Trophoblast cell (in vitro differentiated cells and primary cell): ENCODE measurements at regions not wholly inside any gene's neighbourhood (a gene's known extent, or its start where the extent isn't known, plus 50 kb on each side); places are given as distances from the start of the nearest gene placed in this dataset.

Experiments
- DNase-seq, 2 donors: peaks; one replicate each; pipeline ENCODE4 v3.0.0-alpha.2; 2016
- H2AFZ ChIP-seq: 2 replicates; pipeline ENCODE4 v1.6.1; 2013; ENCODE audit warnings: low read length, moderate library complexity, mild to moderate bottlenecking; ENCODE audit not compliant: insufficient read depth, poor library complexity
- H2AK5ac ChIP-seq: 2 replicates; pipeline ENCODE4 v1.6.1; 2013; ENCODE audit warnings: mild to moderate bottlenecking, low read length
- H2BK120ac ChIP-seq: 2 replicates; pipeline ENCODE4 v1.6.1; 2013; ENCODE audit warnings: low read length, mild to moderate bottlenecking, moderate library complexity; ENCODE audit not compliant: insufficient read depth, poor library complexity
- H2BK12ac ChIP-seq: 2 replicates; pipeline ENCODE4 v1.6.1; 2013; ENCODE audit warnings: mild to moderate bottlenecking, low read length, moderate library complexity
- H2BK5ac ChIP-seq: 2 replicates; pipeline ENCODE4 v1.6.1; 2013; ENCODE audit warnings: low read length, low read depth, moderate library complexity, mild to moderate bottlenecking; ENCODE audit not compliant: poor library complexity
- H3K14ac ChIP-seq: 2 replicates; pipeline ENCODE4 v1.6.1; 2013; ENCODE audit warnings: mild to moderate bottlenecking, low read length
- H3K18ac ChIP-seq: 2 replicates; pipeline ENCODE4 v1.6.1; 2013; ENCODE audit warnings: mild to moderate bottlenecking, low read length
- H3K23ac ChIP-seq: 2 replicates; pipeline ENCODE4 v1.6.1; 2013; ENCODE audit warnings: low read length
- H3K27ac ChIP-seq: 2 replicates; pipeline ENCODE4 v1.5.1; 2013; ENCODE audit warnings: low read depth, mild to moderate bottlenecking, inconsistent platforms, low read length, moderate library complexity
- H3K27me3 ChIP-seq: 2 replicates; pipeline ENCODE4 v1.6.1; 2013; ENCODE audit warnings: inconsistent platforms, mild to moderate bottlenecking, low read length, moderate library complexity; ENCODE audit not compliant: insufficient read depth
- H3K36me3 ChIP-seq, 2 experiments: 1 replicate in 1 of 2; 2 replicates in 1 of 2; pipeline ENCODE4 v1.6.1; 2013; ENCODE audit warnings: low read length in 2 of 2, mild to moderate bottlenecking in 2 of 2, moderate library complexity in 1 of 2; ENCODE audit not compliant: insufficient read depth in 2 of 2, control insufficient read depth in 1 of 2
- H3K4ac ChIP-seq: 2 replicates; pipeline ENCODE4 v1.6.1; 2013; ENCODE audit warnings: low read depth, mild to moderate bottlenecking, low read length, moderate library complexity
- H3K4me1 ChIP-seq, 2 experiments: 1 replicate in 1 of 2; 2 replicates in 1 of 2; pipeline ENCODE4 v1.6.1; 2013; ENCODE audit warnings: low read length in 2 of 2, mild to moderate bottlenecking in 2 of 2, moderate library complexity in 1 of 2; ENCODE audit not compliant: insufficient read depth in 2 of 2, control insufficient read depth in 1 of 2
- H3K4me2 ChIP-seq: 2 replicates; pipeline ENCODE4 v1.6.1; 2013; ENCODE audit warnings: inconsistent platforms, mild to moderate bottlenecking, low read length, moderate library complexity
- H3K4me3 ChIP-seq: 2 replicates; pipeline ENCODE4 v1.5.1; 2013; ENCODE audit warnings: mild to moderate bottlenecking, low read depth, low read length, inconsistent platforms
- H3K79me1 ChIP-seq: one replicate; pipeline ENCODE4 v1.6.1; 2013; ENCODE audit warnings: low read length
- H3K79me2 ChIP-seq: 2 replicates; pipeline ENCODE4 v1.6.1; 2013; ENCODE audit warnings: low read length, mild to moderate bottlenecking; ENCODE audit not compliant: control insufficient read depth, insufficient read depth, poor library complexity
- H3K9ac ChIP-seq: 2 replicates; pipeline ENCODE4 v1.6.1; 2013; ENCODE audit warnings: mild to moderate bottlenecking, low read length
- H3K9me3 ChIP-seq: 2 replicates; pipeline ENCODE4 v1.6.1; 2013; ENCODE audit warnings: low read depth, mild to moderate bottlenecking, control low read depth, inconsistent platforms, low read length; ENCODE audit not compliant: insufficient read depth
- H4K12ac ChIP-seq: 2 replicates; pipeline ENCODE4 v1.6.1; 2013; ENCODE audit warnings: low read depth, mild to moderate bottlenecking, low read length, moderate library complexity
- H4K8ac ChIP-seq: 2 replicates; pipeline ENCODE4 v1.6.1; 2013; ENCODE audit warnings: low read depth, mild to moderate bottlenecking, low read length, moderate library complexity
- H4K91ac ChIP-seq: one replicate; pipeline ENCODE4 v1.6.1; 2013; ENCODE audit warnings: low read depth, mild to moderate bottlenecking, low read length, moderate library complexity
- WGBS: extraction: QIAGEN DNeasy Blood & Tissue Kit; methylation state at CpG from one replicate; pipeline ENCODE4 v1.1.7; 2013; ENCODE audit warnings: missing lambda C conversion rate; ENCODE audit not compliant: insufficient read length, insufficient coverage; ENCODE audit errors: extremely low coverage; 5-methylcytosine and 5-hydroxymethylcytosine counted together

DNA sequence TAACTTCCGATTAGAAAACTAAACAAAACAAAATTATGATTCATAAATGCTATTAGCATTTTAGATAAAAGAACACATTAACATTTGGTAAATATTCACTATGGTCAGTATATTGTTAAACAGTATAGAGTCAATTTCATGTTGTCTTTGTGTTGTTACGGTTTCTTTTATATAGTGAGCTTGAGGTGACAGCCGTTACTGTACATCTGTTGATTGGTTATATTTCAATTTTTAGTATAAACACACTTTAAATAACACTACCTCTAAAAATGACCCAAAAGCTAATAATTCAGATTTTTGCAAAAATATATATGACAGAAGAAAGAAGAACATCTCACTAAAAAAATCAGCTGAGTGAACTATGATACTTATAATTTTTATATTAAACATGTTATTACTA, 249.0 kb upstream of the LUZP2 start:
- Histone ChIP-seq H4K8ac (no peak overlapping the region), H3K27ac (no peak overlapping the region), H3K4me2 (no peak overlapping the region), H2AK5ac (no peak overlapping the region), H3K18ac (no peak overlapping the region), H3K23ac (no peak overlapping the region), H2BK12ac (no peak overlapping the region), H4K12ac (no peak overlapping the region), H3K4me1 (no peaks in the 10 kb centered on the region), H3K9ac (no peak overlapping the region), H3K4ac (no peak overlapping the region), H3K14ac (no peak overlapping the region), H2BK120ac (no peak overlapping the region), H3K4me3 (no peak overlapping the region), H3K36me3 (no peaks in the 10 kb centered on the region), H2BK5ac (no peak overlapping the region), H4K91ac (no peak overlapping the region), H2AFZ (no peak overlapping the region), H3K79me1 (no peaks in the 10 kb centered on the region), H3K79me2 (no peaks in the 10 kb centered on the region), H3K27me3 (no peaks in the 10 kb centered on the region), H3K9me3 (no peaks in the 10 kb centered on the region)
- WGBS: no CpG with 5 or more reads among the region's 3 CpGs
- DNase-seq: no peak

DNA sequence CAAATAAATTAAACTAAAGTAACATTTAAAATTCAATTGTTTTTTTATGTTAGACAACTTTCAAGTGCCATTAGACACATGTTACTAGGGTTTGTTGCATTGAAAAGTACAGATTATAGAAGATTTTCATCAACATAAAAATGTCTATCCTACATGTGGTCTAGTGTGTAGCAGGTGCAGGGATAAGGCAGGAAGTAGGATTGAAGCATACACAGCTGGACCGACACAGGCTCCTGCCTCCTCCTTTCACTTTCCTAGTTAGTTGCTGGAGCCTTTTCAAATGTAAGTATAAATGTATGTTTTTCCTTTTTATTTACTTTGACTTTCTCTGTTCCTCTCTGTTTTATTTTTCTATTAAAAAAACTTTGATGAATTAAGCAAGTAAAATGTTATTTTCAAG, 246.9 kb upstream of the LUZP2 start:
- Histone ChIP-seq H3K4me3 (no peak overlapping the region), H2BK5ac (no peak overlapping the region), H2BK12ac (no peak overlapping the region), H3K23ac (no peak overlapping the region), H4K12ac (no peak overlapping the region), H4K91ac (no peak overlapping the region), H3K79me2 (no peaks in the 10 kb centered on the region), H3K9me3 (no peaks in the 10 kb centered on the region), H3K4me2 (no peak overlapping the region), H2AK5ac (no peak overlapping the region), H3K36me3 (no peaks in the 10 kb centered on the region), H2AFZ (no peak overlapping the region), H4K8ac (no peak overlapping the region), H3K9ac (no peak overlapping the region), H3K27ac (no peak overlapping the region), H3K79me1 (no peaks in the 10 kb centered on the region), H3K18ac (no peak overlapping the region), H2BK120ac (no peak overlapping the region), H3K14ac (no peak overlapping the region), H3K4me1 (no peaks in the 10 kb centered on the region), H3K4ac (no peak overlapping the region), H3K27me3 (no peaks in the 10 kb centered on the region)
- DNase-seq: no peak
- WGBS: no CpG with 5 or more reads among the region's 1 CpG

DNA sequence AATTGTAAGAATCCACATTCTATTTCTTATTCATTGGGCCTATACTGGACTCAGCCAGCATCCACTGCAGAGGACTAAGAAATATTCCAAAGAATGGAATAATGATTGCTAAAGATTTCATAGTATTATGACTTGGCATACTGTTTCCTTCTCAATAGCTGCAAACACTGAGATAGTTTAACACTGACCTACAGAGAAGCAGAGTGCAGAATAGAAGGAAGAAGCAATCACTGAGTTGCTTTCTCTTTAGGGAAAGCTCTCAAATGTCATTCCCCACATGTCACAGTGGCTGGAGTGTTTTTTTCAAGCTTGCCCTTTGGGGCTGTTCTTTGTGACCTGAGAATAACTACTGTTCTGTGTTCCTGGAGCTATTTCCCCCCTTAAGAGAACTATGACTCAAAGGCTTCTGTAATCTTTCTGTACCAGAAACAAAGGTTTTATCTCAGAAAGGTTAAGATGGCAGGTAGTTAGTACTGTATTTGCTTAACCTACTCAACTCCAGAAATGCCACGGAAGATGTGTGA, 243.6 kb upstream of the LUZP2 start:
- H2AFZ ChIP-seq: no peak overlapping the region
- H3K36me3 ChIP-seq: no peaks in the 10 kb centered on the region
- H3K9ac ChIP-seq: no peak overlapping the region
- H2BK120ac ChIP-seq: no peak overlapping the region
- H2BK12ac ChIP-seq: no peak overlapping the region
- H3K14ac ChIP-seq: no peak overlapping the region
- H3K23ac ChIP-seq: no peak overlapping the region
- H2BK5ac ChIP-seq: no peak overlapping the region
- no peak overlapping the region for H3K27ac ChIP-seq
- H3K79me1 ChIP-seq: no peaks in the 10 kb centered on the region
- no peaks in the 10 kb centered on the region for H3K79me2 ChIP-seq
- no peak overlapping the region for H3K4me2 ChIP-seq
- no peaks in the 10 kb centered on the region for H3K27me3 ChIP-seq
- no peak overlapping the region for H4K12ac ChIP-seq
- WGBS: no CpG with 5 or more reads among the region's 1 CpG
- no peak overlapping the region for H2AK5ac ChIP-seq
- no peak overlapping the region for H3K4me3 ChIP-seq
- H3K4me1 ChIP-seq: no peaks in the 10 kb centered on the region
- H3K9me3 ChIP-seq: no peaks in the 10 kb centered on the region
- no peak for DNase-seq
- H4K91ac ChIP-seq: no peak overlapping the region
- H3K4ac ChIP-seq: no peak overlapping the region
- H4K8ac ChIP-seq: no peak overlapping the region
- no peak overlapping the region for H3K18ac ChIP-seq

DNA sequence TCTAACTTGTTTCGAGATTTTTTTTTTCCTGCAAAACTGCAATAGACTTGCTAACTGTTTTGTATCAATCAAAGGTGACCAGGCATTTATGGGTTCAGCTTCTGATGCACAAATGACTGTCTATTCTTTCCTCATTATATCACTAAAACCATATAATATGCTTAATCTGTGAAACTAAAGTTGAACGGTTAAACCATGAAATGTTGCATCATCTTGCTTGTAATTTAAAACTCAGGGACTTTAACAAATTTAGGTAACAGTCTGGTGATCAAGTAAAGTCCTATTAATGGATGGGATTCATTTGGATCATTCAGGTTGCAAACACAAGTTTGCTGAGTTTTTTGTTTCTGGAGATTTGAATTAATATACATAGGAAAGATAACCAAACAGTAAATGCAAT, 232.0 kb upstream of the LUZP2 start:
- no CpG with 5 or more reads among the region's 2 CpGs for WGBS
- Histone ChIP-seq H3K9ac (no peak overlapping the region), H3K27me3 (no peaks in the 10 kb centered on the region), H3K4me3 (no peak overlapping the region), H2BK5ac (no peak overlapping the region), H3K27ac (no peak overlapping the region), H3K18ac (no peak overlapping the region), H3K4me2 (no peak overlapping the region), H4K12ac (no peak overlapping the region), H3K14ac (no peak overlapping the region), H3K23ac (no peak overlapping the region), H4K91ac (no peak overlapping the region), H3K36me3 (no peaks in the 10 kb centered on the region), H3K79me2 (no peaks in the 10 kb centered on the region), H2BK120ac (no peak overlapping the region), H2AK5ac (no peak overlapping the region), H4K8ac (no peak overlapping the region), H3K4me1 (no peaks in the 10 kb centered on the region), H3K79me1 (no peaks in the 10 kb centered on the region), H3K4ac (no peak overlapping the region), H3K9me3 (no peaks in the 10 kb centered on the region), H2BK12ac (no peak overlapping the region), H2AFZ (no peak overlapping the region)
- DNase-seq: no peak
